ENCODE measurements at regions not wholly inside any gene's neighbourhood (a gene's known extent, or its start where the extent isn't known, plus 50 kb on each side); places are given as distances from the start of the nearest gene placed in this dataset.

DNA sequence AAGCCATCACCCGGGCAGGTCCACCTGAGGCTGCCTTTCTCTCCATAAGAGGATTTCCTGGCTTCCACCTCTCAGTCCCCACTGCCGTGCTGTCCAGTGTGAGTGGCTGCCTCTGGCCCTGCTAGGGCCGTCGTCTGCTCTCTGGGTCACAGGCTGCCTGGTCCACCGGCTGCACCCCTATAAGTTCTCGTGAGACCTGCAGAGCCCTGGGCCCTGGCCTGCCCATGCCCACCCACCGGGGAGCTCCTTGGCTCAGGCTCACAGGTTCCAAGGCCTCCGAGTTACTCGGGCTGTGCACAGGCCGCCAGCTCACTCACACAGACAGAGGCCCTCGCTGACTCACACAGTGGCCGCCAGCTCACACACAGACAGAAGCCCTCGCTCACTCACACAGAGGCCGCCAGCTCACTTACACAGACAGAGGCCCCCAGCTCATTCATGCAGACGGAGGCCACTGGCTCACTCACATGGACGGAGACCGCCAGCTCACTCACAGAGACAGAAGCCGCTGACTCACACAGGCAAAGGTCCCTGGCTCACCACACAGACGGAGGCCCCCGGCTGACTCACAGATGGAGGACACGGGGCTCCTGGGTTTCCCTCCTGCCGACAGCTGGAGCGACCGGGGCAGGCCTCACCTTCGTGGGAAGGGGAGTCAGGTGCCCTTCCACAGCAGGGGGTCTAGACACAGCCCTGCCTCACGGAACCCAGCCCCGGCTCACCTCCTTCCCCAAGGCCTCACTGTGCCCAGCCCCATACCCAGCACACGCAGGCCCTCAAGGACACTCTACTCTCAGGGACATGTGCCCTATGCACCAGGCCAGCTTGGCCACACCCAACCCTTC is 334.1 kb upstream of the MYT1L start:
- Histone ChIP-seq H3K9me3 (ENCODE audit: low read depth) (no peaks in the 10 kb centered on the region), H3K79me2 (ENCODE audit: low read depth) (no peaks in the 10 kb centered on the region), H3K36me3 (no peaks in the 10 kb centered on the region), H2AFZ (replicated peaks) (no peak overlapping the region), H4K20me1 (ENCODE audit: low read depth) (no peaks in the 10 kb centered on the region), H3K27ac (no peak overlapping the region), H3F3A (ENCODE audit: low read depth) (no peaks in the 10 kb centered on the region), H3K4me2 (no peak overlapping the region), H3K27me3 (no peaks in the 10 kb centered on the region), H3K4me3 (no peak overlapping the region), H3K4me1 (no peaks in the 10 kb centered on the region), H3K9ac (no peak overlapping the region)
- no peaks in the 10 kb centered on the region for H3K9me3 Mint-ChIP-seq
- peak overlapping the region; percentile 51 for H3K27ac Mint-ChIP-seq
- H3K4me3 Mint-ChIP-seq: no peak overlapping the region
- H3K4me1 Mint-ChIP-seq: peaks cover 26% of the 10 kb centered on the region
- DNase-seq (ENCODE audit: low spot score): peak; percentile 55
- peaks cover 7% of the 10 kb centered on the region for H3K27me3 Mint-ChIP-seq (ENCODE audit: insufficient read depth, low read depth)
- TF ChIP-seq, protein P1, sequence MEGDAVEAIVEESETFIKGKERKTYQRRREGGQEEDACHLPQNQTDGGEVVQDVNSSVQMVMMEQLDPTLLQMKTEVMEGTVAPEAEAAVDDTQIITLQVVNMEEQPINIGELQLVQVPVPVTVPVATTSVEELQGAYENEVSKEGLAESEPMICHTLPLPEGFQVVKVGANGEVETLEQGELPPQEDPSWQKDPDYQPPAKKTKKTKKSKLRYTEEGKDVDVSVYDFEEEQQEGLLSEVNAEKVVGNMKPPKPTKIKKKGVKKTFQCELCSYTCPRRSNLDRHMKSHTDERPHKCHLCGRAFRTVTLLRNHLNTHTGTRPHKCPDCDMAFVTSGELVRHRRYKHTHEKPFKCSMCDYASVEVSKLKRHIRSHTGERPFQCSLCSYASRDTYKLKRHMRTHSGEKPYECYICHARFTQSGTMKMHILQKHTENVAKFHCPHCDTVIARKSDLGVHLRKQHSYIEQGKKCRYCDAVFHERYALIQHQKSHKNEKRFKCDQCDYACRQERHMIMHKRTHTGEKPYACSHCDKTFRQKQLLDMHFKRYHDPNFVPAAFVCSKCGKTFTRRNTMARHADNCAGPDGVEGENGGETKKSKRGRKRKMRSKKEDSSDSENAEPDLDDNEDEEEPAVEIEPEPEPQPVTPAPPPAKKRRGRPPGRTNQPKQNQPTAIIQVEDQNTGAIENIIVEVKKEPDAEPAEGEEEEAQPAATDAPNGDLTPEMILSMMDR (IDR thresholded peaks at IDR 0.05): no peak
- TF ChIP-seq EZH2 (IDR thresholded peaks at IDR 0.05) (no peak), EZH2phosphoT487 (IDR thresholded peaks at IDR 0.05) (no peak)
- no peaks in the 10 kb centered on the region for H3K36me3 Mint-ChIP-seq

- Mint-ChIP-seq H3K4me3 (no peak overlapping the region), H3K4me1 (peaks cover 24% of the 10 kb centered on the region), H3K36me3 (no peaks in the 10 kb centered on the region), H3K27ac (no peak overlapping the region), H3K9me3 (peaks cover 10% of the 10 kb centered on the region), H3K27me3 (ENCODE audit: insufficient read depth, low read depth) (peaks cover 7% of the 10 kb centered on the region)
- H3K27me3 ChIP-seq: no peaks in the 10 kb centered on the region
- H3K9me3 ChIP-seq (ENCODE audit: low read depth): no peaks in the 10 kb centered on the region
- no peak for TF ChIP-seq EZH2 (IDR thresholded peaks at IDR 0.05)
- TF ChIP-seq, protein P1 (IDR thresholded peaks at IDR 0.05): no peak
- no peak for TF ChIP-seq EZH2phosphoT487 (IDR thresholded peaks at IDR 0.05)
- H3K4me1 ChIP-seq: no peaks in the 10 kb centered on the region
- no peak overlapping the region for H2AFZ ChIP-seq (replicated peaks)
- H3K4me3 ChIP-seq: no peak overlapping the region
- no peak for DNase-seq (ENCODE audit: low spot score)
- no peak overlapping the region for H3K4me2 ChIP-seq
- H3K27ac ChIP-seq: no peak overlapping the region
- no peaks in the 10 kb centered on the region for H4K20me1 ChIP-seq (ENCODE audit: low read depth)
- no peaks in the 10 kb centered on the region for H3K36me3 ChIP-seq
- H3F3A ChIP-seq (ENCODE audit: low read depth): no peaks in the 10 kb centered on the region
- H3K9ac ChIP-seq: no peak overlapping the region
- H3K79me2 ChIP-seq (ENCODE audit: low read depth): no peaks in the 10 kb centered on the region
Observed at GRCh38 chr2:2663401-2664036, 332.4 kb upstream of the MYT1L start.

DNA sequence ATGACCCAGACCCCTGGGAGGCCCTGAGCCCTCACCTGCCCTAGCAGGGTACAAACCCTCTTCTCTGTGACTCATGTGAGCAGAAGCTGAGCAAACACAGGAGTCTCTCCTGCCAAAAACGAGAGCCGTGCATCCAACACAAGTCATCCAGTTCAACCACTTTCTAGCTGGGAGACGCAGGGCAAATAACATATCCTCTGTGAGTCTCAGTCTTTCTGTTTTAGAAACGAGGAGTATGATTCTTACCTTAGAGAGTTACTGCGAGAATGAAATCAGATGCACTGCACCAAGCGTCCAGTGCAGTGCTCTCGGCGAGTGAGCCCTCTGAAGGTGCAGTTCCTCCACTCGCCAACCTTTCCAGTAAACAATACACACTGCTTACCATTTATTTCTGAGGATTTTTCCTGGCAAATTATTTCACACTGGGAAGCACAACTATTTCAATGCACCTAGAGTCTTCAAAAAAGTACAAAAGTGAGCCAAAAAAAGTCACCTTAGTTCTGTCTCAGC is 331.8 kb upstream of the MYT1L start:
- no peaks in the 10 kb centered on the region for H4K20me1 ChIP-seq (ENCODE audit: low read depth)
- no peak overlapping the region for H3K9ac ChIP-seq
- no peak overlapping the region for H3K27ac ChIP-seq
- H3F3A ChIP-seq (ENCODE audit: low read depth): no peaks in the 10 kb centered on the region
- H3K36me3 Mint-ChIP-seq: peaks cover 2% of the 10 kb centered on the region
- H3K4me3 ChIP-seq: no peak overlapping the region
- H3K4me1 ChIP-seq: no peaks in the 10 kb centered on the region
- no peak overlapping the region for H3K4me2 ChIP-seq
- no peak for DNase-seq (ENCODE audit: low spot score)
- TF ChIP-seq EZH2phosphoT487 (IDR thresholded peaks at IDR 0.05) (no peak), EZH2 (IDR thresholded peaks at IDR 0.05) (no peak)
- TF ChIP-seq, protein P1 (IDR thresholded peaks at IDR 0.05): no peak
- H3K9me3 ChIP-seq (ENCODE audit: low read depth): no peaks in the 10 kb centered on the region
- no peaks in the 10 kb centered on the region for H3K27me3 ChIP-seq
- H3K79me2 ChIP-seq (ENCODE audit: low read depth): no peaks in the 10 kb centered on the region
- peaks cover 24% of the 10 kb centered on the region for H3K4me1 Mint-ChIP-seq
- H3K9me3 Mint-ChIP-seq: peaks cover 14% of the 10 kb centered on the region
- no peak overlapping the region for H3K4me3 Mint-ChIP-seq
- H2AFZ ChIP-seq (replicated peaks): no peak overlapping the region
- H3K27ac Mint-ChIP-seq: peak overlapping the region; percentile 30
- peaks cover 7% of the 10 kb centered on the region for H3K27me3 Mint-ChIP-seq (ENCODE audit: insufficient read depth, low read depth)
- H3K36me3 ChIP-seq: no peaks in the 10 kb centered on the region
